ENCODE measurements at regions not wholly inside any gene's neighbourhood (a gene's known extent, or its start where the extent isn't known, plus 50 kb on each side); places are given as distances from the start of the nearest gene placed in this dataset.

DNA sequence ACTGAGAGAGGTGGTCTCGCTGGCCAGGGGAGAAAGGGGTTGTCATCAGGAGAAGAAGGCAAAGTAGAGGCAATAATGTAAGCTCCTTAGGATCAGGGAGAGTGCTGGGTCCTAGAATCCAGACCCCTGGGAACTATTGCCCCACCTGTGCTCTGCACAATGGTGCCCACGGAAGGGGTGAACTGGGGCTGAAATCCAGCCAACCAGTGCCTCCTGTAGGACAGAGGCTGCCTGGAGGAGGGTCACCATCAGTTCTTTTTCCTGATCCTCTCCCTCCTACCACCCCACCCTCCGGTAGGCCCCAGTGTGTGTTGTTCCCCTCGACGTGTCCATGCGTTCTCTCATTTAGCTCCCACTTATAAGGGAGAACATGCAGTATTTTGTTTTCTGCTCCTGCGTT is 52.9 kb upstream of the ATP2B4 start:
- TF ChIP-seq SNAI2 (CRISPR knock-in tag; IDR thresholded peaks at IDR 0.05): no peak
- TF ChIP-seq PPARA (CRISPR knock-in tag; IDR thresholded peaks at IDR 0.05; ENCODE audit: borderline replicate concordance): no peak
- TF ChIP-seq ZFP30 (CRISPR knock-in tag; IDR thresholded peaks at IDR 0.05): no peak
